Kidney (tissue), 13 donors: ENCODE measurements at regions not wholly inside any gene's neighbourhood (a gene's known extent, or its start where the extent isn't known, plus 50 kb on each side); places are given as distances from the start of the nearest gene placed in this dataset.
"Not testable (repeated sequence)": the region's sequence is repeated elsewhere in the genome, so short reads cannot be mapped to it uniquely, and the experiment has no call there.

Source experiments
- DNase-seq, 5 donors: peaks; one replicate each; pipeline ENCODE4 v3.0.0-alpha.2; 2013 to 2020
- FAIRE-seq: peaks from 2 replicates; lab custom pipeline; 2012; peaks lifted over from hg19 to GRCh38; lab: Jason Lieb, UNC
- H3K27ac ChIP-seq, 2 donors: one replicate each; pipeline ENCODE4 v1.7.0; 2013; ENCODE audit warnings: low read depth in 2 of 2, low read length in 2 of 2, inconsistent platforms in 1 of 2
- H3K27me3 ChIP-seq: one replicate; pipeline ENCODE4 v1.7.1; 2013; ENCODE audit warnings: low read length, inconsistent platforms; ENCODE audit not compliant: control insufficient read depth, insufficient read depth
- H3K36me3 ChIP-seq, 3 donors: one replicate each; pipeline versions ENCODE4 v1.7.0 to v1.7.1; 2013; ENCODE audit warnings: low read length in 3 of 3, control low read depth in 1 of 3, inconsistent platforms in 1 of 3; ENCODE audit not compliant: insufficient read depth in 3 of 3, control insufficient read depth in 2 of 3
- H3K4me1 ChIP-seq, 3 donors: one replicate each; pipeline versions ENCODE4 v1.7.0 to v1.7.1; 2013; ENCODE audit warnings: low read length in 3 of 3, inconsistent platforms in 1 of 3, low read depth in 1 of 3; ENCODE audit not compliant: control insufficient read depth in 2 of 3, insufficient read depth in 2 of 3
- H3K4me3 ChIP-seq, 3 donors: one replicate each; pipeline versions ENCODE4 v1.7.0 to v1.8.1; 2013; ENCODE audit warnings: low read length in 3 of 3, control low read depth in 1 of 3, inconsistent platforms in 1 of 3
- H3K9ac ChIP-seq, 3 donors: one replicate each; pipeline versions ENCODE4 v1.7.0 to v1.7.1; 2013; ENCODE audit warnings: low read length in 3 of 3, control low read depth in 1 of 3, inconsistent platforms in 1 of 3
- H3K9me3 ChIP-seq, 3 donors: one replicate each; pipeline versions ENCODE4 v1.7.0 to v1.7.1; 2013; ENCODE audit warnings: low read length in 3 of 3, control low read depth in 1 of 3, inconsistent platforms in 1 of 3; ENCODE audit not compliant: control insufficient read depth in 2 of 3, insufficient read depth in 1 of 3
- CTCF ChIP-seq: IDR thresholded peaks from 3 replicates; pipeline ENCODE4 v1.5.1; 2012; ENCODE audit warnings: mild to moderate bottlenecking, moderate library complexity, borderline replicate concordance; ENCODE audit not compliant: insufficient read depth; ENCODE audit errors: extremely low read depth
- intact Hi-C: fragments of 100-400 bp; cut with DNase I; formaldehyde crosslinking; loops from one replicate; pipeline ENCODE4 v1.11.1; 2022
- donor health status: control.
- donor health status: control.
- donor health status: control.
- donor health status: control.
- donor health status: control.
- donor health status: DM: yes; HTN: yes; CAD: no.
- donor health status: Normal renal cell carcinoma (clear cell type).

GRCh38 chr6:81892891-81893290, 140.4 kb upstream of the TENT5A start:
- Histone ChIP-seq H3K4me1 (no peaks in the 10 kb centered on the region), H3K36me3 (no peaks in the 10 kb centered on the region), H3K4me3 (no peak overlapping the region), H3K9me3 (no peaks in the 10 kb centered on the region), H3K27ac (no peak overlapping the region), H3K9ac (no peak overlapping the region), H3K27me3 (no peaks in the 10 kb centered on the region)
- intact Hi-C loops: no loop called here
- DNase-seq (no peak), FAIRE-seq (no peak)
- TF ChIP-seq CTCF: no peak

GRCh38 chr6:81891874-81892273, 139.4 kb upstream of the TENT5A start:
- no peak for TF ChIP-seq CTCF
- no peaks in the 10 kb centered on the region for H3K4me1 ChIP-seq
- no peak overlapping the region for H3K9ac ChIP-seq
- H3K9me3 ChIP-seq: no peaks in the 10 kb centered on the region
- H3K27ac ChIP-seq: no peak overlapping the region
- H3K36me3 ChIP-seq: no peaks in the 10 kb centered on the region
- no peaks in the 10 kb centered on the region for H3K27me3 ChIP-seq
- no peak overlapping the region for H3K4me3 ChIP-seq
- DNase-seq: no peak
- intact Hi-C loops: no loop called here
- no peak for FAIRE-seq

- H3K9ac ChIP-seq: no peak overlapping the region
- TF ChIP-seq CTCF: no peak
- H3K9me3 ChIP-seq: no peaks in the 10 kb centered on the region
- no peak overlapping the region for H3K27ac ChIP-seq
- H3K36me3 ChIP-seq: no peaks in the 10 kb centered on the region
- H3K4me1 ChIP-seq: no peaks in the 10 kb centered on the region
- FAIRE-seq: no peak
- H3K27me3 ChIP-seq: no peaks in the 10 kb centered on the region
- H3K4me3 ChIP-seq: no peak overlapping the region
- intact Hi-C loops: no loop called here
- no peak for DNase-seq
These were observed 138.4 kb upstream of the TENT5A start for GRCh38 chr6:81890846-81891245.

- no peak for TF ChIP-seq CTCF
- DNase-seq (no peak), FAIRE-seq (no peak)
- intact Hi-C loops: no loop called here
- Histone ChIP-seq H3K9me3 (no peaks in the 10 kb centered on the region), H3K4me3 (no peak overlapping the region), H3K36me3 (no peaks in the 10 kb centered on the region), H3K27ac (no peak overlapping the region), H3K27me3 (no peaks in the 10 kb centered on the region), H3K4me1 (no peaks in the 10 kb centered on the region), H3K9ac (no peak overlapping the region)
These were observed 137.0 kb upstream of the TENT5A start for GRCh38 chr6:81889377-81890053.

GRCh38 chr6:81886909-81887308, 134.4 kb upstream of the TENT5A start:
- H3K27me3 ChIP-seq, H3K27ac ChIP-seq, H3K4me1 ChIP-seq, H3K4me3 ChIP-seq, H3K36me3 ChIP-seq, DNase-seq, intact Hi-C loops, H3K9ac ChIP-seq, FAIRE-seq, H3K9me3 ChIP-seq: not testable (repeated sequence)
